HG03097 (cell line): ENCODE measurements at regions not wholly inside any gene's neighbourhood (a gene's known extent, or its start where the extent isn't known, plus 50 kb on each side); places are given as distances from the start of the nearest gene placed in this dataset.

Experiments
- ATAC-seq: cut with Tn5 transposase; IDR thresholded peaks from one replicate; pipeline ENCODE4 v1.9.1; 2021; ENCODE audit not compliant: unreplicated experiment, low FRiP score

DNA sequence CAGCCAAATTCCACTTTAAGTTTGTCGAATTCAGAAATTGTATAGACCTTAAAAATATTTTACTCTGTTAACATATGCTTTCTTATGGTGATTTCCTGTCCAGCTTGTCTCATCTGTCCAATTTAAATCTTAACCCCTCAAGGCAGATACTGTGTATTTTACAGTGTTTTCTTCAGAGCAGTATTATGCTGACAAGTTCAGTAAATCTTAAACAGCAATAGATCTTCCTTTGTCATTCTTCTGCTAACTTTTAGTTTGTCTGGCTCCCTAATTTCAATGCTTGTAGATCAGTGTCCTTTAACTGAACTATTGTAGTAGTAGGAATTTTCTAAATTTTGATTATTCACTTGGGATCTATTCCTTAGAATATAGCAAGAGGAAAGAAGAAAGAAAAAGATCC, 52.8 kb upstream of the MEIS1 start:
- no peak for ATAC-seq

DNA sequence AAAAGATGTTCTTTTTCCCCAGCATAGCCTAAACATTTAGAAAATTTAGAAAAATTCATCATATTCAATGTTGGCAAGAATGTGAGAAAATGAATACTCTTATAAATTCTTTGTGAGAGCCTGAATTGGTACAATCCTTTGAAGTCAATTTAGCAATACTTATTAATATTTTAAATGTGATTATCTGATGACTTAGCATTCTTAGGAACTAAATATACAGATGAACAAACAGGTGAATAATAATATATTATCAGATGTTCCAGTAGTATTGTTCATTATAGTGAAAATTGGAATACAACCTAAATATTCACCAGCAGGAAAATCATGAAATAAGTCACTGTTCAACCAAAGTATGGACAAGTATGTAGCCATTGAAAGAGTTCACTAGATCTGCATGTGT, 55.5 kb upstream of the MEIS1 start:
- ATAC-seq = no peak

DNA sequence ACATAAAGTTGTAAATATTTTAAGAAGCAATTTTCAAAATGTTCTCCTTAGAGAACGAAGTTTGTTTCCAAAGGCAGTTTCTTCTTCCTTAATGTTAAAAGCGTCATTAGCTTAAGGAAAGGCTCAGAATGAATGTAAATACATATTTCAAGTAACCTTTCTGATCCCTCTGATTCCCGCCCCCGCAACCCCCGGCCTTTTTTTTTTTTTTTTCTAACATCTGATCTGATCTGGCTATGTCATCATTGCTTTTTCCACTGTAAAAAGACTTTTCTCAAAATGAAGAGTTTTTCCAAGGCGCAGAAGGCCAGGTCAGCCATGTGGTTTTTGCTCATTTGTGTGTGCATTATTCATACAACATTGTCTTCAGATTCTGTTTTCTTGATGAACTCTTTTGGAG, 57.1 kb upstream of the MEIS1 start:
- ATAC-seq = no peak

GRCh38 chr2:66370824-66371223, 64.1 kb upstream of the MEIS1 start:
- ATAC-seq = no peak

DNA sequence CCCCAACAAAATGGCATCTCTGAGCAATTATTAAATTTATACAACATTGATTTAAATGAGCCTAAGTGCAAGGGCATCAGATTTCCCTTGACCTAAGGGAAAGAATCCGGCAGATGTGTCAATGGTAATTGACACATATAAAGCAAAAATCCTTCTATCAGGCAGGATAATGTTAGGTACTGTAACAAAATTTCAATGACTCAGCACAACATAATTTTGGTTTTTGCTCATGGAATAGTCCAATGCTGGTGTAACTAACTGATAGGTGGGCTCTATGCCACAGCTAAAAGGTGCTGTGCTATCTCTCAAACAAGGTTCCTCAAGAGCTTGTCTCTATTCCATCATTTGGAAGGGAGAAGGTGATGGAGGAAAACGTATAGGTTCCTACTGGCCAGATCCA, 68.3 kb upstream of the MEIS1 start:
- ATAC-seq = no peak

DNA sequence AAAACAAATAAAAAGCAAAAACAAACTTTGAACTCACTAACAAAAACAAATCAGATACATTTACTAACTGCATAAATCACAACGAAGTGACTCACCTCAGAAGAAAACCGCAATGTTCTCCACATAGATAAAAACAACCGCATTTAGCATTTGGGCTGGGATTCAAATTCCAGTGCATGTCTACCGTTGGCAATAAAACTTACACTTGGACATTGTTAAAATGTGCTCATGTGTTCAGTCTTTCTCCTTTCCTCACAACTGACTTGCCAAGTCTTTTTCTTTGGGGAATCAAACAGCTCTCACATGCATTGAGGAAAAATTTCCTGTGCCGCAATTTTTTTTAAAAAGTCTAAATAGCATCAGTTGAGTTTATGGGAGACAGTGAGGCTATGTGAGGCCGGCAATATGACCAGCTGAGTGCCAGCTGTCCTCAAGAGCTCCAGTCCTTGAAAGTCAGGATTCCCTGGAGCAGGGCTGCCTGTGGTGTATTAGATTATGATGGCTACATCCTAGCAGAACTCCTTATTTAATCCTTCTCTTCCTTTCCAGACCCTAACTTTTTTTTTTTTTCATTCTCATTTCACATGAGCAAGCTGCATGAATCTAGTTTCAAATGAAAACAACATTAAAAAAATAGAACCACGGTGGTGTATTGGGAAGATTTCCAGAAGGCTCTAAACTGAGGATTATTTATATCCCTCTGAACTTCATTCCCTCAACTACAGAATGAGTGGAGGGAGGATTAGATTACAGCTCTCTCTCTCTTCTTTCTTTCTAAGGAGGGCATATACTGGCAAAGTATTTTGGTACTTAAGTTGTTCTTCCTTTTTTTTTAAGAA, 70.2 kb upstream of the MEIS1 start:
- ATAC-seq = no peak

GRCh38 chr2:66362701-66363100, 72.2 kb upstream of the MEIS1 start:
- ATAC-seq = no peak

- no peak for ATAC-seq
Measured at GRCh38 chr2:66346231-66346664, 88.7 kb upstream of the MEIS1 start.

GRCh38 chr2:66344087-66344663, 90.8 kb upstream of the MEIS1 start:
- no peak for ATAC-seq

- ATAC-seq = no peak
Measured at GRCh38 chr2:66343259-66343658, 91.7 kb upstream of the MEIS1 start.

DNA sequence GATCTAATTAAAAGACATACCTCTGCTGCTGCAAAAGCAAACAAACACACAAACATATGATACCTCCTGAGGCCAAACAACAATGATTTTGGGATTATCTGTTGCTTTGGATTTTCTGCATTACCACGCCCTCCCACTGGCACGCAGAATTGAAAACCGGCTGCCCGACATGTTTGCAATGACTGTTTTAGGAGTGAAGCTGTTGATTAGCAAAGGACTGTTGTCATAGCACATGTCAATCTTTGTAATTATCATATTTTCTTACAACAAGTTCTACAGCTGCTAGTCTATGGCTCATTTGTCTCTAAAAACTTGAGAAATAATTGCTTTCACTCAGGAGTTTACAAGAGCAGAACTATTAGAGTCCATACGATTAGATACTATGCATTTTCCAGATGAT, 94.4 kb upstream of the MEIS1 start:
- no peak for ATAC-seq

- no peak for ATAC-seq
Measured at GRCh38 chr2:66334237-66335029, 100.5 kb upstream of the MEIS1 start.

GRCh38 chr2:66331176-66331575, 103.7 kb upstream of the MEIS1 start:
- ATAC-seq = no peak

DNA sequence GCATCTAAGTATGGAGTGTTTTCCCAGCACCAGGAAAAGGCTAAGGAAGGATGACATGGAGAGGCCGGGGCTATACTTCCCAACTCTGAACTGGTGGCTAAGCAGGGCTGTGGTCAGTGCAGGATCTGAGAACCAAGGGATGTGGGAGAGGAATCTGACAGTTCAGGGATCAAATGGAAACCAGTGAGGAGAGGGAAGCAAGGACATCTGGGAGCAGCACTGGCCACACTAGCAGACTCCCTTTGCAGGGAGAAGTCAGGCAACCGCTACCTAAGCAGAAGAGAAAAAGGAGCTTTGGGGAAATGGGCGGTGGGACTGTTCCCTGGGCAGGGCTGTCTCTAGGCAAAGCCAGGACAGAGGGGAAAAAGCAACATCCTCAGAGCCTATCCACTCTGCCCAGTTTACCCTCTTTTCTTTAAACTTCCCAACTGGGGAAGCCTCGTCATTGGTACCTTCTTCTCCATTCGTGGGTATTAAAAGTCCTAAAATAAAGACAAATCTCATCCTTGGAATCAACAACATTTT, 105.8 kb upstream of the MEIS1 start:
- no peak for ATAC-seq

DNA sequence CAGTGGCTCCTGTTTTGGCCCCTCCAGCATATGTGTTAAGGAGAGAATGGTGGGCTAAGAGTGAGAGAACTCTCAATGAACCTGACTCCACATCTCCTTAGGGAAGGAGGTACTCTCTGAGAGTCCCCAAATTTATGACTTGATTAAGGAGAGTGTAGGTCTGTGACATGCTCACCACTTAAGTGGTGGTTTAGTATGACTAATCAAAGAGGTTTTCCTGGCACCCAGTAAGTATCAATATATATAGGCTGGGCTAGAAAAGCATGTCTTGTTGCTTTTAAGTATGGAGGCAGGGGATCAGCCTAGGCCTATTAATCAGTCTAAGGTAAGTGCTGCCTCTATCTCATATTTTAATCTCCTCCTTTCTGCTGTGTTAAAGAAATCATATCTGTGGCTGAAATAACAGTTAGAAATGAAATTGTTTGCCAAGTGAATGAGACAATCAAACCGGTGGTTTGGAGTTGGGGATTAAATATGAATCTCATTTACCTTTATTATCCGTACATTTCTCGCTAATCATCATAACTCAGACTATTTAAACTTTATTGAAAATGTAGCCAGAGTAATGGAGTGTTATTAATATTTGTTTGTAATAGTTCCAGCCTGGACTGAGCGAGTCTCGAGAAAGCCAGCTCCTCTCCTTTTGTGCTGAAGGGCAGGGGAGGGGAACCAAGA, 107.7 kb upstream of the MEIS1 start:
- no peak for ATAC-seq

- ATAC-seq = no peak
Measured at GRCh38 chr2:66324909-66325528, 109.9 kb upstream of the MEIS1 start.

GRCh38 chr2:66324356-66324755, 110.6 kb upstream of the MEIS1 start:
- ATAC-seq = no peak

GRCh38 chr2:66323406-66323805, 111.5 kb upstream of the MEIS1 start:
- ATAC-seq = no peak

DNA sequence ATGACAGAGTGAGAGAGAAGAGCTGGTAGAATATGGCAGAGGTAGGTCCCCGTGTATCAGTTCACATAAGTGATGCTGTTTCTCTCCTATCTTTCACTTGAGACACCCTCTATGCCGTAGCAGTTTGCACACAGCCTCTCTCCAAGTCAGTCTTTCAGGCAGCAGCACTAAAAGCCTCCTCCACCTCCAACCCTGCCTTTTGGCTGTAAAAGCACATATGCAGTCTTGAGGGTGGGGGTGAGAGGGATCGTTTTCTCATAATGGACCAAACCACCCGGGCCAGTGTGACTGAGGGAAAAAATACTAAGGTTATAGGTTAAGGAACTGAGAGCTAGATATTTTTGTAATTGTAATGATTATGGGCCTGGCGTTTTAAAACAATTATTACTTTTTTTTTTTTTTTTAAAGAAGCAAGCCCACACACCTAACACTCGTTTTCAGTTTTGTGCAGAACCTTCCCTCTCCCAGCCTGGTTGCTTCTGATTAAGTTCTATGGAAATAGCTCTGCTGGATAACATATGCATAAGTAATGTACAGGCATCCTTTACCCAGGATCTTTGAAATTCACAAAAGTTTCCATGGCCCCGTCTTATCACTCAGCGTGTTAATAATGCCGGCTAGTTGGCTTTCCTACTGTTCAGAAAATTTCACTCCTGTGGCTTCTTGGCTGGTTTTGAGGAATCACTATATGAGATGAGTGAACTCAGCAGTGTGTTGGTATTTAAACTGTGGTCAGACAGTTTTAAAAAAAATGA, 112.2 kb upstream of the MEIS1 start:
- no peak for ATAC-seq
